Activated CD8-positive, alpha-beta memory T cell treated with anti-CD3 and anti-CD28 coated beads, Interleukin-2, amount 50 U/mL, for 48 hours (primary cell): ENCODE measurements at regions not wholly inside any gene's neighbourhood (a gene's known extent, or its start where the extent isn't known, plus 50 kb on each side); places are given as distances from the start of the nearest gene placed in this dataset.

Experiments used
- DNase-seq: peaks from one replicate; pipeline ENCODE4 v3.0.0-alpha.2; 2020

- DNase-seq = no peak
Observed at GRCh38 chr1:2891923-2892448, 90.5 kb upstream of the TTC34 start.

GRCh38 chr1:2893473-2894120 lies 92.1 kb upstream of the TTC34 start:
- no peak for DNase-seq

DNA sequence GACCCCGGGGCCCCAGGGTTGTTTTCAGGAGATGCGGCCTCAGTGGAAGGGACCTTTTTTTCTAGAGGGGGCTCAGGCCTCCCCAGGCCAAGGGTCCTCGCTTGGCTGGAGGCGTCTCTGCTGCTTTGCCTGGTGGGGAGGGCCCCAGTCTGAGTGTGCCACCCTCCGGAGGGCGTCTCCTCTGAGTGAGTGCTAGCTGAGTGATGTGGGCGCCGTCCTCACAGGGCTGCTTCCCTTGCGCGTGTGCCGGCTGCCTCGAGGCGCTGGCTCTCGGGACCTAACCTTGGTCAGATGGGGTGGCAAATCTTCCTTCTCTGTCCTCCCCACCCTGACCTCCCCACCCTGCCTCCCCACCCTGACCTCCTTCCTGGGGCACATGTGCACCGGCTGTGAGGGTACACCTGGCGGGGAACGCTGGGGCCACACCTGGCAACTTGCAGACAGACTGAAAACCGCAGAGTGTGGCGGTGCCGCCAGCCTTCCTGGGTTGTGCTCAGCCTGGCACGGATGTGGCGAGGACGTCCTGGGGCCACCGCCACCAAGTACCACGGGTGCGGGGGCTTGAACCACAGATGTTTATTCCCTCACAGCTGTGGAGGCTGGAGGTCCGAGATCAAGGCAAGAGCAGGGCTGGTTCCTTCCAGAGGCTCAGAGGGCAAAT lies 93.0 kb upstream of the TTC34 start:
- DNase-seq = no peak

DNA sequence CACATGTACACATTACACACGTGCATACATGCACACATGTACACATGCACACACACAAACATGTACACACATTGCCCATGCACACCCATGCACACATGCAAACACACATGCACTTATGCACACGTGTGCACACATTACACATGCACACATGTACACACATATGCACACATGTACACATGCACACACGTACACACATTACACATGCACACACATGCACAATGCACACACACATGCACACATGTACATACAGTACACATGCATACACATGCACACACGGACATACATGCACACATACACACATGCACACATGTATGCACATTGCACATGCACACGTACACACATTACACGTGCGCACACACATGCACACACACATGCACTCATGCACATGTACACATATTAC lies 95.3 kb upstream of the TTC34 start:
- no peak for DNase-seq

DNA sequence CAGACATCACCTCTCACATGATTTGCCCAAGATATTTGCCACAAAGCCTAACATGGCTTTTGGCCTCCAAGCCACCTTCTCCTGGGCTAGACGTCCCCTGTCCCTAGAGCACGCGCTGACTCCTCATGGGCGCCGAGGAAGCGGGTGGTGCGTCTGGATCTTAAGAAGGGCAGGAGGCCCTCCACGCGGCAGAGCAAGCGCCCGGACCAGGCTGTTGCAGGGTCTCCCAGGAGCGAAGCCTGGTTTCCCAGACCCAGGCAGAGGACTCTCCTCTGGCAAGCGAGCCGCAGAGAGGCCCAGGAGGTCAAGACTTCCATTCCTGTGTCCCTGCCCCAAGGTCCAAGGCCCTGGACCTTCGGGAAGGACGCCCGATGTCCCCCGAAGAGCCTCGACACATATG lies 101.7 kb upstream of the TTC34 start:
- DNase-seq = no peak

GRCh38 chr1:2904191-2904590 lies 102.7 kb upstream of the TTC34 start:
- DNase-seq = no peak

GRCh38 chr1:2905356-2905755 lies 103.9 kb upstream of the TTC34 start:
- no peak for DNase-seq

DNA sequence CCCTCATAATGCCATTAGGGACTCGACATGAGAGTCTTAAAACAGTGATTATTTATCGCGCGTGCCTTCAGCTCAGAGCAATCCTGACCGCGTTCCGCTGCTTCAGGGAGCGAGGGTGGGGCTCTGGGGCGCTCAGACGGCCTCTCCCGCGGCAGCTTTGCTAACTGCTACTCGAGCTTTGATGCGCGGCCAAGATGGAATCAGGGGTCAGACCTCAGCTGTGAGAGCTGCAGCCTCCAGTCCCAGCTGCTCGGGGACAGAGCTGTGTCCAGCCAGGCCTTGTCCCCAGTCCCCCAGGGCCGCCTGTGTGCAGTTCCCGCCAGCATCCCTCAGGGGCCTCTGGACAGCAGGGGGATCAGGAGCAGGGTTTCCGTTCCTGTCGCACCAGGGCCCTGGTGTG lies 104.6 kb upstream of the TTC34 start:
- DNase-seq = no peak

GRCh38 chr1:2906620-2907019 lies 105.1 kb upstream of the TTC34 start:
- DNase-seq = no peak

- DNase-seq = no peak
Observed at GRCh38 chr1:2907051-2907450, 105.6 kb upstream of the TTC34 start.

DNA sequence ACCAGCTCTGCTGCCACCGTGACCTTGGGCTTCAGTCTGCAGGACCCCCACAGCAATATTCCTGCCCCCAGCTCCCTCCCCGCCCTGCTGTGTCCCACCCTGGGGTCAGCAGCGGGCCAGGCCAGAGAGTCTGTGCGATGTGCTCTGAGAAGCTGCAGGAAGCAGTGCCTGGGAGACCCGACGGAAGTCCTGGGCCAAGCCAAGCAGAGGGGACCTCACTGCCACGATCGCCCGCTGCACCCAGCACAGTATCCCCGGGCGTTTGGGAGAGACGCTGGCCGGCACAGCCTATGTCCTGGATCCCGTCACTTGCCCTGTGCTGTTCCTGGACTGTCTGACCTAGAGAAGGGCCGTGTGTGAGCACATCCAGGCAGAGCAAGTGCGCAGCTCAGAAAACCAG lies 106.6 kb upstream of the TTC34 start:
- DNase-seq = no peak

DNA sequence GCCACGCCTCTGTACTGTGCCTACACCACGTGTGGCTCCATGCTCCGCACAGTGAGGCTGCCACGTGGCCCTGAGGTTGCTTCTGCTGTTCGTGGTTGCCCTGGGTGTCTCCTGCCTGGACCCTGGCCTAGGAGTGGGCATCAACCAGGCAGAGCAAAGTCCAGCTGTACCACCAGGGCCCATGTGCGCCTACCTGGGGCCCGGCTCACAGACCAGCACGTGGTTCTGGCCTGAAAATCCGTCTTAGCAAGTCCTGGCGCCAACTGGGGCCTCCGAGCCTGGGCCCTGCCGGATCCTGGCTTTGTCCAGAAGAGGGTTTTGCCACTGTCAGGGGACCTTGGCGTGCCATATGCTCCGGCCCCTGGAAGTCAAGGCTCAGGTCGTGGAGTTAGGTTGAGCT lies 107.1 kb upstream of the TTC34 start:
- no peak for DNase-seq

DNA sequence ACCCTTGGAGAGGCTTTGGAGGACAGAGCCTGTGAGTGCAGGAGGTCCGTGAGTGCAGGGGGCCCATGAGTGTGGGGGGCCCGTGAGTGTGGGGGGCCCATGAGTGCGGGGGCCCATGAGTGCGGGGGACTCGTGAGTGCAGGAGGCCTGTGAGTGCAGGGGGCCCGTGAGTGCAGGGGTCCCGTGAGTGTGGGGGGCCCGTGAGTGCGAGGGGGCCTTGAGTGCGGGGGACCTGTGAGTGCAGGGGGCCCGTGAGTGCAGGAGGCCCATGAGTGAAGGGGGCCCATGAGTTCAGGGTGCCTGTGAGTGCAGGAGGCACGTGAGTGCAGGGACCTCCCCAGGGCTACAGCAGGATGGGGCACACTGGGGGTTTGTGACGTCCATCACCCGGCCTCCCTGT lies 108.3 kb upstream of the TTC34 start:
- no peak for DNase-seq

DNA sequence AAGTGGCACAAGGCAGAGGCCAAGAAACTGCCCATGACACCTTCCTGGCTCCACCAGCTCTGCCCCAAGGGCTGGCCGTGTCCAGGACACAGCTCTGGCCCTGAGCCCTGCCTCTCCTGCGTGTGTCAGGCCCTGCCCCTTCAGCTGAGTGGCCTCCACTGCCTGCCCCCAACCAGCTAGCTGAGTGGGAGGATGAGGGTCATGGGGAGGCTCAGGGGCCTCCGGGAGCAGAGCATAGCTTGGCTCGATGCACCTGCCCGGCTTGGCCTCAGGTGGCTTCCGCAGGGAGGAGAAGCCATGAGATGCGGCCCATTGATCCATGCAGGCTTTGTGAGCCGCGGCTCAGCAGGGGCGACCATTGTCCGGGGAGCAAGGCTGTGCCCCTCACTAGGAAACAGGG lies 108.7 kb upstream of the TTC34 start:
- DNase-seq = no peak

GRCh38 chr1:2911421-2912178 lies 109.7 kb upstream of the ACTRT2 start:
- DNase-seq = no peak

DNA sequence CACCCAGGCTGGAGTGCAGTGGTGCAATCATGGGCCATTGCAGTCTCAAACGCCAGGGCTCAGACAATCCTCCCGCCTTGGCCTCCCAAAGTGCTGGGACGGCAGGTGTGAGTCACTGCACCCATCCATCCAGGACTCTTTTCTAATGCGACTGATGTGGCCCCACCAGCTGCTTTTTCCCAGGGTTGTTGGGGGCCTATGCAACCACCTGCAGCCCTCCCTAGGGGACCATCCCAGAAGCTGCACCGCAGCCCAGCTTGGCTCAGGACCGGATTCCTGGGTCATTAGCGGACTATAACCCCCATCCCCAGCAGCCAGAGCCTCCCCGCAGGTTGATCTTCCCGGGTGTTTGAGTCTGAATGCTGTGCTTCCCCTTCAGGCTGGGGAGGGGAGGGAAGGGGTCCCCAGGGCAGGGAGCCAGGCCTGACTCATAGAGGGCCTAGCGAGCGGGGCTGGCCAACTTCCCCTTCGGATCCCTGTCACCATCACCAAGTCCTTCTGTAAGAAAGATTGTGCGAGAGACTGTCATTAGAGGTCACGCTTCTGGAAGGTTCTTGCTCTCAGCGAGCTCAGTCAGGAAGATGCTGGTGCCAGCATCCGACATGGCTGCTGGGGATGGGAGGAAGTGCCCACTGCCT lies 108.7 kb upstream of the ACTRT2 start:
- no peak for DNase-seq

DNA sequence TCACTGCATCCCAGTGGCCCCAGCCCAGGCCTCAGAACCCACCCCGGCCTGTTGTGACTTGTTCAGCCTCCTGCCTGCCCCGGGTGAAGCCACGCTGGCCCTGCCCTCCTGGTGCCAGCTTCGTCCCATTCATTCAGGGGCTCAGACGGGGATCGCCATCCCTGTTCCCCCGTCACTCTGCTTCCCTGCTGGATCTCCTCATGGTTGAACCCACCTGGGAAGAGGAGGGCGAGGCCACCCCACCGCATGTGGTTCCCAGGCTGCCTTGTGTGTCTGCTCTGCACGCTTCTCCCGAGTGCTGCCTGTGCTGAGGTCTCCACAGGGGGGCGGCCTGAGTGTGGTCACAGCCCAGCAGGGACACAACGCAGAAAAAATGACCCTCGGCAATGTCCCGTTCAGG lies 108.2 kb upstream of the ACTRT2 start:
- DNase-seq = no peak

DNA sequence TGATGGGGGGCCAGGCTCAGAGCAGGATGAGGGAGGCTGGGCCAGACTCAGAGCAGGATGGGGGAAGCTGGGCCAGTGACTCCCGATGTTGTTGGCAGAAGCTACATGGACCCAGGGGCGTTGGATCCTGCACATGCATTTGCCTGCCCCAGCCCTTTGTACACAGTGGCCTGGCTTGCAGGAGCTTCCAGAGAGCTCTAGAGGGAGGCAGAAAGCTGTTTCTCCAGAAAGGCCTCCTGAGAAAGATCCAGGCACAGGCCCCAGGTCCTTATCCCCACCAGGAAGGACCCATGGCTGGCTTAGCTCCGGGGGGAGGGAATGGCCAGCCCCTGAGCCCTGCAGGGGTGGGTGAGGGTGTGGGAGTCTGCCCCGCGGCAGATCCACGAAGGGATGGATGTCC lies 106.6 kb upstream of the ACTRT2 start:
- DNase-seq = no peak

DNA sequence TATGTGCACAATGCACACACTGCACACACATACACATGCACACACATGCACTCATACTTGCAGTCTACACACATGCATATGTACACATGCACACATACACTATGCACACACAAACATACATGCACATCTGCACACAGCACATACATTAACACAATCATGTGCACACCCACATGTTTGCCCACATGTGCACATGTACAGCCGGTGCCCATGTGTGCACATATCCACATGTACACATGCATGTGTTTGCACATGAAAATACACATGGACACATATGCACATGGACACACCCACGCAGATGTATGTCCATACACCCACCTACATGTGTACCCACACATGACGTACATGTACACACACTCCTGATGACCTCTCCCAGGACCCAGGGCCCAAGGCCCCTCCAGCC lies 105.1 kb upstream of the ACTRT2 start:
- no peak for DNase-seq

DNA sequence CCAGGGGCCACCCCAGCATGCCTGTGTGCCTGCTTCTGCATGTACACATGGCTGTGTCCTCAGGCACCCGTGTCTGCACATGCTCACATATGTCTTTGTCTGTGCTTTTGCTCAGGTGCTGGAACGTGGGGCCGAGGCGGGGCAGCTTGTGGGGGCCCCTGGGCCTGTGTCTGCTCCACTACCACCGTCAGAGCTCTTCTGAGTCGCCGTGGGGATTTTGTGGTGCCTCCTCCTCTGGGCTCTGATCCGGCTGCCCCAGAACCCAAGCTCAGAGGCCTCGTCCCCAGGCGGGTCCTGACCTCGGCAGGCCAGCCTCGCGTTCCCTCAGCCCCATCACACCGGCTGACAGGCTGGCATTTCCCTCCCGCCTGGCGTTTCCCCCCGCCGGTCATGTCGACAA lies 104.6 kb upstream of the ACTRT2 start:
- DNase-seq = no peak

GRCh38 chr1:2917284-2917683 lies 104.0 kb upstream of the ACTRT2 start:
- DNase-seq = no peak

DNA sequence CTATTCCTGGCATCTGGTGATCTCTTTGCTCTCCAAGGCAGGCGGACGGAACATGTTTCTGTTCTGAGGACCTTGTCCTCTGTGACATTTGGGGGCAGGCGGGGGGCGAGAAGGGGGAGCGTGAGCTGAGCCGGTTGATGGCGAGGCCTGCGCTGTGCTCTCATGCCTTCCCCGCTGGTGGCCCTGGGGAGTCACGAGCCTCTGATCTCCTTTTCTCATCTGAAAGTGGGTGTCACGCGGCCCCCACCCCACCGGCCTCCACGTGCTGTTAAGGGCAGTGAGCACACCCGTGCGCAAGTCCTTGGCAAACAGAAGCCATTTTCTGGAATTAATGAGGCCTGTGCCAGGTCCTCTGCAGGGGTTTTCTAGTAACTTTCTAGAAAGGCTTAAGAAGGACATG lies 102.8 kb upstream of the ACTRT2 start:
- no peak for DNase-seq

GRCh38 chr1:2919841-2920240 lies 101.4 kb upstream of the ACTRT2 start:
- no peak for DNase-seq
